GM23338 (cell line): ENCODE measurements at regions not wholly inside any gene's neighbourhood (a gene's known extent, or its start where the extent isn't known, plus 50 kb on each side); places are given as distances from the start of the nearest gene placed in this dataset.

ENCODE experiments used
- ATAC-seq: fragments of 200-7000 bp; cut with Tn5 transposase; 3 replicates; pipeline ENCODE4 v1.9.1; 2020
- DNase-seq: peaks from one replicate; pipeline ENCODE4 v3.0.0-alpha.2; 2015; ENCODE audit warnings: low spot score
- H2AFZ ChIP-seq: fragments of 200-600 bp; sonication (generic); 2 replicates; pipeline ENCODE4 v1.8.0; 2016; ENCODE audit warnings: antibody characterized with exemption, mild to moderate bottlenecking, moderate library complexity
- H3F3A ChIP-seq: fragments of 200-600 bp; sonication (generic); replicated peaks from 2 replicates; pipeline ENCODE4 v1.8.0; 2017; ENCODE audit warnings: antibody characterized with exemption, mixed run types, low read depth
- H3K27ac ChIP-seq: fragments of 200-600 bp; sonication (generic); 2 replicates; pipeline ENCODE4 v1.6.1; 2016; ENCODE audit warnings: low read depth
- H3K27me3 ChIP-seq: fragments of 200-600 bp; sonication (generic); 2 replicates; pipeline ENCODE4 v1.8.0; 2016; ENCODE audit warnings: mild to moderate bottlenecking, mixed run types, moderate library complexity; ENCODE audit not compliant: insufficient read depth
- H3K36me3 ChIP-seq: fragments of 200-600 bp; sonication (generic); 2 replicates; pipeline ENCODE4 v1.8.0; 2016; ENCODE audit warnings: mild to moderate bottlenecking; ENCODE audit not compliant: insufficient read depth
- H3K4me1 ChIP-seq: fragments of 200-600 bp; sonication (generic); 2 replicates; pipeline ENCODE4 v1.8.0; 2016; ENCODE audit warnings: mild to moderate bottlenecking, moderate library complexity; ENCODE audit not compliant: insufficient read depth
- H3K4me2 ChIP-seq: fragments of 200-600 bp; sonication (generic); 2 replicates; pipeline ENCODE4 v1.7.1; 2017; ENCODE audit warnings: mixed run types
- H3K4me3 ChIP-seq: fragments of 200-600 bp; sonication (generic); 2 replicates; pipeline ENCODE4 v1.6.1; 2016; ENCODE audit warnings: mixed run types
- H3K79me2 ChIP-seq: fragments of 200-600 bp; sonication (generic); replicated peaks from 2 replicates; pipeline ENCODE4 v1.8.0; 2017; ENCODE audit warnings: mild to moderate bottlenecking; ENCODE audit not compliant: insufficient read depth
- H3K9me2 ChIP-seq: fragments of 200-600 bp; sonication (generic); 2 replicates; pipeline ENCODE4 v1.8.0; 2017; ENCODE audit not compliant: insufficient read depth
- H4K20me1 ChIP-seq: fragments of 200-600 bp; sonication (generic); replicated peaks from 2 replicates; pipeline ENCODE4 v1.8.0; 2017; ENCODE audit warnings: mild to moderate bottlenecking; ENCODE audit not compliant: insufficient read depth
- H3K27ac Mint-ChIP-seq: 2 replicates; pipeline ENCODE4 v1.8.0; 2020; ENCODE audit warnings: inconsistent platforms, mild to moderate bottlenecking, moderate library complexity, mixed read lengths
- H3K27me3 Mint-ChIP-seq: 3 replicates; pipeline ENCODE4 v1.8.0; 2022; ENCODE audit warnings: low read depth, mild to moderate bottlenecking, moderate library complexity, mixed read lengths, inconsistent platforms; ENCODE audit not compliant: insufficient read depth, poor library complexity
- H3K36me3 Mint-ChIP-seq: 3 replicates; pipeline ENCODE4 v1.8.0; 2021; ENCODE audit warnings: low read depth, mild to moderate bottlenecking, inconsistent platforms, moderate library complexity, mixed read lengths
- H3K4me1 Mint-ChIP-seq: 3 replicates; pipeline ENCODE4 v1.8.0; 2020; ENCODE audit warnings: mild to moderate bottlenecking, inconsistent platforms, mixed read lengths
- H3K4me3 Mint-ChIP-seq: 3 replicates; pipeline ENCODE4 v1.8.0; 2021; ENCODE audit warnings: moderate library complexity, mild to moderate bottlenecking, inconsistent platforms, mixed read lengths
- H3K9me3 Mint-ChIP-seq: 3 replicates; pipeline ENCODE4 v1.8.0; 2020; ENCODE audit warnings: moderate library complexity, mild to moderate bottlenecking, inconsistent platforms, mixed read lengths
- EZH2 ChIP-seq: fragments of 200-600 bp; sonication (generic); IDR thresholded peaks from one replicate; pipeline ENCODE4 v1.8.0; 2017; ENCODE audit warnings: antibody characterized with exemption, mild to moderate bottlenecking, low read depth; ENCODE audit not compliant: unreplicated experiment
- EZH2phosphoT487 ChIP-seq: fragments of 200-600 bp; sonication (generic); IDR thresholded peaks from one replicate; pipeline ENCODE4 v1.8.1; 2018; ENCODE audit warnings: antibody characterized with exemption; ENCODE audit not compliant: unreplicated experiment
- JUNB ChIP-seq: IDR thresholded peaks from one replicate; pipeline ENCODE4 v1.6.1; 2016; ENCODE audit warnings: antibody characterized with exemption; ENCODE audit not compliant: unreplicated experiment
- NANOG ChIP-seq: IDR thresholded peaks from 2 replicates; pipeline ENCODE4 v1.6.1; 2016; ENCODE audit warnings: antibody characterized with exemption, borderline replicate concordance
- POLR2AphosphoS5 ChIP-seq: IDR thresholded peaks from 2 replicates; pipeline ENCODE4 v1.6.1; 2016; ENCODE audit warnings: antibody characterized with exemption, low read depth
- REST ChIP-seq: IDR thresholded peaks from one replicate; pipeline ENCODE4 v1.6.1; 2018; ENCODE audit warnings: antibody characterized with exemption; ENCODE audit not compliant: unreplicated experiment
- STAT1 ChIP-seq: IDR thresholded peaks from one replicate; pipeline ENCODE4 v1.6.1; 2016; ENCODE audit warnings: antibody characterized with exemption; ENCODE audit not compliant: unreplicated experiment
- ZNF114 ChIP-seq: fragments of 250-450 bp; sonication (Bioruptor Pico); IDR thresholded peaks from 2 replicates; pipeline ENCODE4 v1.5.0; 2020; ENCODE audit warnings: mild to moderate bottlenecking, moderate library complexity
- ZNF331 ChIP-seq: fragments of 250-450 bp; sonication (Bioruptor Pico); IDR thresholded peaks from 2 replicates; pipeline ENCODE4 v1.5.0; 2020; ENCODE audit warnings: low read depth, mild to moderate bottlenecking, moderate library complexity
- ZNF462 ChIP-seq: fragments of 250-450 bp; sonication (Bioruptor Pico); IDR thresholded peaks from 2 replicates; pipeline ENCODE4 v1.5.0; 2020; ENCODE audit warnings: mild to moderate bottlenecking, moderate library complexity

- TF ChIP-seq ZNF462 (no peak), POLR2AphosphoS5 (no peak), NANOG (no peak), REST (no peak), STAT1 (no peak)
Measured at GRCh38 chr7:85924062-85924461, 719.6 kb upstream of the GRM3 start (continued).

DNA sequence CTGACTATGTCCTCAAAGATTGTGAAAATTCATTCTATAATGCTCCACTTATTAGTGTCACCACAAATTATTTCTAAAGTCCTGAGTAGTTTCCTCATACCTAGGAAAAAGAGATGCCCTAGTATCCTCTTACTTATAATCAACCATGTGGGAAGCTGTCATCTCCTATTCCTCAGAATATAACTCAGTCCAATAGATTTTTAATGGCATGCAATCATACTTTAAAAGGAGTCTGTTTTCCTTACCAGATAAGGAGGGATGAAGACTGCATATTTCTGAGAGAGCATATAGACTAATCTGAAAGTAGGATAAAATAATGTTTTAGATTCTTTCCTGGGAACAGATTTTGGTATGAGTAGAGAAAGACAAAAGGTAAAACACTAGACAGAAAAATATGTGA, 727.7 kb upstream of the GRM3 start:
- TF ChIP-seq ZNF114 (CRISPR knock-in tag) (no peak), JUNB (no peak), NANOG (no peak), EZH2phosphoT487 (no peak), ZNF331 (no peak), EZH2 (no peak)
- no peaks in the 10 kb centered on the region for H3K9me3 Mint-ChIP-seq

More for the DNA sequence above, 727.7 kb upstream of the GRM3 start:
- Histone ChIP-seq H3K36me3 (no peaks in the 10 kb centered on the region), H3K27ac (no peak overlapping the region), H3K4me3 (no peak overlapping the region), H3K9me2 (no peaks in the 10 kb centered on the region), H3K27me3 (no peaks in the 10 kb centered on the region), H3K4me2 (no peak overlapping the region), H3F3A (no peaks in the 10 kb centered on the region), H3K79me2 (no peaks in the 10 kb centered on the region), H2AFZ (no peak overlapping the region), H3K4me1 (no peaks in the 10 kb centered on the region), H4K20me1 (no peaks in the 10 kb centered on the region)
- no peak for ATAC-seq
- Mint-ChIP-seq H3K4me3 (no peak overlapping the region), H3K4me1 (peaks cover 4% of the 10 kb centered on the region; the same call in 2 of the 3 replicates), H3K27me3 (no peaks in the 10 kb centered on the region), H3K36me3 (no peaks in the 10 kb centered on the region), H3K27ac (no peak overlapping the region)
- DNase-seq: no peak
